ENCODE measurements at regions not wholly inside any gene's neighbourhood (a gene's known extent, or its start where the extent isn't known, plus 50 kb on each side); places are given as distances from the start of the nearest gene placed in this dataset.

DNA sequence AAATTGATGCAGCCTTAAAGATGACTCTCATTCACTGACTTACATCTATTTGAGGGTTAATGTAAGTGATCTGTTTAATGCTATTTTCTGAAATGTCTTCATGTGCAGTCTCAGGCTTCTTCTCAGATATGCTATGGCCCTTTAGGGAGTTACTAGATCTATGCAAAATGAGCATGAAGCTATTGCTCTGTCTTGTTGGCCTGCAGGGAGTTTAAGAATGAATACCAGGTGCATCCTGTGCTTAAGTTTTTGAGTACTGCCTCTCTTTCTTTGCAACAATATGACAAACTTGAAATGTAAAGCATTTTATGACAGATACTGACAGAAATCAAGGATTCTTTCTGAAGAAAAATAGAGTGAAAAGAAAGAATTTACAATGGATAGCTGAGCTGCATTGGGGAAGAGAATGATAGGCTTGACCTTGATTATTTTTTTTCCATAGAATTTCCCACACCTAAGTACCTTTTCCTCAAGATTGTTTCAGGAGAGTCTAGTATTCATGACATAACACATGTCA lies 1058.3 kb upstream of the TMEFF2 start:
- TF ChIP-seq CHD2 (IDR thresholded peaks at IDR 0.05; ENCODE audit: low read length) (no peak), HDAC2 (IDR thresholded peaks at IDR 0.05; ENCODE audit: borderline replicate concordance in 1 of 2, low read depth in 2 of 2, low read length in 2 of 2) (no peak), EP300 (IDR thresholded peaks at IDR 0.05; ENCODE audit: borderline replicate concordance in 1 of 2, low read depth in 2 of 2, low read length in 2 of 2) (no peak), TAF1 (IDR thresholded peaks at IDR 0.05; ENCODE audit: low read depth, low read length) (no peak), CBX5 (IDR thresholded peaks at IDR 0.05; ENCODE audit: low read depth, low read length) (no peak), RBBP5 (IDR thresholded peaks at IDR 0.05; ENCODE audit: borderline replicate concordance, low read depth, low read length) (no peak)
- TF ChIP-seq, protein P1, sequence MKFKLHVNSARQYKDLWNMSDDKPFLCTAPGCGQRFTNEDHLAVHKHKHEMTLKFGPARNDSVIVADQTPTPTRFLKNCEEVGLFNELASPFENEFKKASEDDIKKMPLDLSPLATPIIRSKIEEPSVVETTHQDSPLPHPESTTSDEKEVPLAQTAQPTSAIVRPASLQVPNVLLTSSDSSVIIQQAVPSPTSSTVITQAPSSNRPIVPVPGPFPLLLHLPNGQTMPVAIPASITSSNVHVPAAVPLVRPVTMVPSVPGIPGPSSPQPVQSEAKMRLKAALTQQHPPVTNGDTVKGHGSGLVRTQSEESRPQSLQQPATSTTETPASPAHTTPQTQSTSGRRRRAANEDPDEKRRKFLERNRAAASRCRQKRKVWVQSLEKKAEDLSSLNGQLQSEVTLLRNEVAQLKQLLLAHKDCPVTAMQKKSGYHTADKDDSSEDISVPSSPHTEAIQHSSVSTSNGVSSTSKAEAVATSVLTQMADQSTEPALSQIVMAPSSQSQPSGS (IDR thresholded peaks at IDR 0.05; ENCODE audit: low read length): no peak
